HCT116 (cell line): ENCODE measurements at regions not wholly inside any gene's neighbourhood (a gene's known extent, or its start where the extent isn't known, plus 50 kb on each side); places are given as distances from the start of the nearest gene placed in this dataset.

ENCODE experiments used
- ATAC-seq: fragments of 200-7000 bp; cut with Tn5 transposase; 2 replicates; pipeline ENCODE4 v1.9.1; 2020; ENCODE audit warnings: mild to moderate bottlenecking, moderate library complexity
- BruUV-seq: library from RNA; stranded (reverse); fragments of 400-500 nt; replicated peaks from 2 replicates; lab custom pipeline; 2021; lab: Mats Ljungman, UMichigan
- CTCF ChIA-PET: fragments of 300-600 bp; sonication (Branson Sonifier 250); formaldehyde crosslinking; loops from one replicate; lab custom pipeline; 2021; ENCODE audit warnings: antibody characterized with exemption; lab: Charles Lee
- POLR2A ChIA-PET: fragments of 300-600, 350-600 bp; sonication (Branson Sonifier 250); formaldehyde crosslinking; loops from one replicate; lab custom pipeline; 2021; ENCODE audit warnings: antibody characterized with exemption; lab: Charles Lee
- RAD21 ChIA-PET, 2 experiments: fragments of 300-600 bp; sonication (Branson Sonifier 250); formaldehyde crosslinking; loops; one replicate each; lab custom pipeline; 2023; ENCODE audit warnings: low total read pairs in 2 of 2; ENCODE audit not compliant: uncharacterized antibody in 2 of 2, unreplicated experiment in 2 of 2, low non-redundant PET in 1 of 2; lab: Charles Lee
- DNase-seq: peaks from one replicate; pipeline ENCODE4 v3.0.0-alpha.2; 2010; ENCODE audit warnings: low read depth, low spot score
- H2AFZ ChIP-seq: fragments of 200-600 bp; shearing (Covaris generic), sonication (generic); 2 replicates; pipeline ENCODE4 v1.6.1; 2017; ENCODE audit warnings: low read depth, mixed run types, mixed read lengths, antibody characterized with exemption, low read length; ENCODE audit not compliant: poor library complexity, severe bottlenecking
- H3K27ac ChIP-seq: 2 replicates; pipeline ENCODE4 v1.5.1; 2012; ENCODE audit warnings: low read depth, low read length
- H3K27me3 ChIP-seq: fragments of 200-600 bp; sonication (generic); 2 replicates; pipeline ENCODE4 v1.6.1; 2016; ENCODE audit warnings: mixed run types, low read length, mixed read lengths; ENCODE audit not compliant: insufficient read depth
- H3K36me3 ChIP-seq, 2 experiments: fragments of 200-500 bp in 1 of 2; fragments of 200-600 bp in 1 of 2; sonication (Bioruptor generic) in 1 of 2; sonication (generic) in 1 of 2; 2 replicates each; pipeline versions ENCODE4 v1.5.1 to v1.6.1; 2014 to 2016; ENCODE audit warnings: low read length in 2 of 2, inconsistent platforms in 1 of 2, mixed read lengths in 1 of 2, mixed run types in 1 of 2; ENCODE audit not compliant: insufficient read depth in 2 of 2, control insufficient read depth in 1 of 2
- H3K4me1 ChIP-seq, 2 experiments: fragments of 200-600 bp in 1 of 2; sonication (generic) in 1 of 2; 2 replicates each; pipeline versions ENCODE4 v1.5.1 to v1.6.1; 2012 to 2017; ENCODE audit warnings: low read length in 2 of 2, inconsistent platforms in 1 of 2, mild to moderate bottlenecking in 1 of 2, mixed read lengths in 1 of 2, mixed run types in 1 of 2, moderate library complexity in 1 of 2; ENCODE audit not compliant: insufficient read depth in 2 of 2, control insufficient read depth in 1 of 2
- H3K4me2 ChIP-seq: fragments of 200-600 bp; sonication (generic); 2 replicates; pipeline ENCODE4 v1.6.1; 2017; ENCODE audit warnings: mixed run types, low read length, mixed read lengths
- H3K4me3 ChIP-seq, 2 experiments: fragments of 200-600 bp in 1 of 2; sonication (generic) in 1 of 2; replicated peaks in 1 of 2; 2 replicates each; pipeline ENCODE4 v1.5.1; 2011 to 2016; ENCODE audit warnings: low read length in 2 of 2, control low read depth in 1 of 2, low read depth in 1 of 2, mild to moderate bottlenecking in 1 of 2, mixed read lengths in 1 of 2, mixed run types in 1 of 2
- H3K79me2 ChIP-seq: fragments of 200-600 bp; sonication (generic); 2 replicates; pipeline ENCODE4 v1.6.1; 2017; ENCODE audit warnings: mild to moderate bottlenecking, mixed run types, low read length, moderate library complexity, mixed read lengths; ENCODE audit not compliant: insufficient read depth
- H3K9ac ChIP-seq: fragments of 200-600 bp; sonication (generic); 2 replicates; pipeline ENCODE4 v1.6.1; 2016; ENCODE audit warnings: low read length, mixed read lengths
- H3K9me2 ChIP-seq: fragments of 200-600 bp; sonication (generic), shearing (Covaris generic); 2 replicates; pipeline ENCODE4 v1.6.1; 2017; ENCODE audit warnings: mixed run types, mild to moderate bottlenecking, moderate library complexity; ENCODE audit not compliant: insufficient read depth
- H3K9me3 ChIP-seq, 2 experiments: fragments of 200-500 bp in 1 of 2; fragments of 200-600 bp in 1 of 2; sonication (Bioruptor generic) in 1 of 2; sonication (generic) in 1 of 2; 2 replicates each; pipeline ENCODE4 v1.6.1; 2014 to 2017; ENCODE audit warnings: low read length in 2 of 2, mixed read lengths in 2 of 2, inconsistent platforms in 1 of 2, low read depth in 1 of 2, mild to moderate bottlenecking in 1 of 2, mixed run types in 1 of 2, moderate library complexity in 1 of 2; ENCODE audit not compliant: control insufficient read depth in 1 of 2, insufficient read depth in 1 of 2
- H4K20me1 ChIP-seq: fragments of 200-600 bp; sonication (generic), shearing (Covaris generic); 2 replicates; pipeline ENCODE4 v1.6.1; 2017; ENCODE audit warnings: mixed run types, mild to moderate bottlenecking, moderate library complexity; ENCODE audit not compliant: insufficient read depth
- CBX3 ChIP-seq: IDR thresholded peaks from 2 replicates; pipeline ENCODE4 v1.6.1; 2012; ENCODE audit warnings: low read depth
- CEBPB ChIP-seq: IDR thresholded peaks from 2 replicates; pipeline ENCODE4 v1.6.1; 2012; ENCODE audit warnings: low read depth
- CTCF ChIP-seq, 3 experiments: fragments of 200-600 bp in 1 of 3; sonication (generic) in 1 of 3; IDR thresholded peaks in 2 of 3; conservative IDR thresholded peaks in 1 of 3; 2 replicates each; pipeline ENCODE4 v1.5.1; 2012 to 2017; ENCODE audit warnings: low read depth in 2 of 3, low read length in 2 of 3, antibody characterized with exemption in 1 of 3, borderline replicate concordance in 1 of 3, control low read depth in 1 of 3, mild to moderate bottlenecking in 1 of 3, mixed read lengths in 1 of 3, mixed run types in 1 of 3, moderate library complexity in 1 of 3; ENCODE audit not compliant: insufficient read depth in 1 of 3
- EZH2 ChIP-seq: fragments of 200-600 bp; sonication (generic); IDR thresholded peaks from 2 replicates; pipeline ENCODE4 v1.6.1; 2017; ENCODE audit warnings: antibody characterized with exemption, mixed run types
- EZH2phosphoT487 ChIP-seq: fragments of 200-600 bp; IDR thresholded peaks from 2 replicates; pipeline ENCODE4 v1.6.1; 2018; ENCODE audit warnings: antibody characterized with exemption, borderline replicate concordance
- FOSL1 ChIP-seq: IDR thresholded peaks from 2 replicates; pipeline ENCODE4 v1.6.1; 2012; ENCODE audit warnings: low read depth
- MAX ChIP-seq: IDR thresholded peaks from 2 replicates; pipeline ENCODE4 v1.6.1; 2012
- POLR2A ChIP-seq: IDR thresholded peaks from 2 replicates; pipeline ENCODE4 v1.7.0; 2011; ENCODE audit warnings: borderline replicate concordance; ENCODE audit not compliant: insufficient read depth, insufficient read length; ENCODE audit errors: extremely low read depth
- REST ChIP-seq: IDR thresholded peaks from 2 replicates; pipeline ENCODE4 v1.6.1; 2012; ENCODE audit warnings: low read depth
- SIN3A ChIP-seq: IDR thresholded peaks from 2 replicates; pipeline ENCODE4 v1.6.1; 2012; ENCODE audit warnings: low read depth
- SP1 ChIP-seq: IDR thresholded peaks from 2 replicates; pipeline ENCODE4 v1.6.1; 2012; ENCODE audit warnings: low read depth
- SRF ChIP-seq: IDR thresholded peaks from 2 replicates; pipeline ENCODE4 v1.6.1; 2012; ENCODE audit warnings: low read depth
- TCF7L2 ChIP-seq: IDR thresholded peaks from 2 replicates; pipeline ENCODE4 v1.7.0; 2011; ENCODE audit warnings: borderline replicate concordance, inconsistent platforms; ENCODE audit not compliant: insufficient read depth, insufficient read length; ENCODE audit errors: extremely low read depth
- YY1 ChIP-seq: IDR thresholded peaks from 2 replicates; pipeline ENCODE4 v1.6.1; 2011; ENCODE audit warnings: low read length, low read depth, moderate library complexity, mild to moderate bottlenecking; ENCODE audit not compliant: insufficient replicate concordance; ENCODE audit errors: extremely low read depth
- ZBTB33 ChIP-seq: IDR thresholded peaks from 2 replicates; pipeline ENCODE4 v1.6.1; 2011; ENCODE audit warnings: mild to moderate bottlenecking, low read length, moderate library complexity; ENCODE audit not compliant: insufficient replicate concordance; ENCODE audit errors: extremely low read depth
- ZNF274 ChIP-seq: fragments of 200-500 bp; sonication (Bioruptor generic); IDR thresholded peaks from 2 replicates; pipeline ENCODE4 v1.6.1; 2014; ENCODE audit warnings: mild to moderate bottlenecking, low read depth, low read length, inconsistent platforms
- intact Hi-C: fragments of 100-400 bp; cut with micrococcal nuclease; formaldehyde crosslinking; loops from 2 replicates; pipeline ENCODE4 v1.10.0; 2022

- Histone ChIP-seq H3K27ac (no peak overlapping the region), H3K4me2 (no peak overlapping the region), H3K4me1 (no peaks in the 10 kb centered on the region), H2AFZ (no peak overlapping the region), H3K9ac (no peak overlapping the region), H3K36me3 (no peaks in the 10 kb centered on the region), H3K4me3 (no peak overlapping the region), H3K79me2 (no peaks in the 10 kb centered on the region), H4K20me1 (no peaks in the 10 kb centered on the region), H3K9me2 (no peaks in the 10 kb centered on the region), H3K9me3 (peaks cover 8 to 22% of the 10 kb centered on the region in 2 experiments; a peak in 2 of 4 replicates), H3K27me3 (no peaks in the 10 kb centered on the region)
- ATAC-seq (no peak), DNase-seq (no peak)
- intact Hi-C loops, result no loop called here
- ChIA-PET CTCF (no interaction called here), RAD21 (no interaction called here), POLR2A (no interaction called here)
- BruUV-seq, result no TSS peak
- TF ChIP-seq TCF7L2, result no peak
- TF ChIP-seq CBX3, result no peak
- TF ChIP-seq SRF, result no peak
- no peak for TF ChIP-seq CEBPB
- TF ChIP-seq SIN3A, result no peak
- TF ChIP-seq CTCF (IDR thresholded peaks at IDR 0.05 in 2 of 3, conservative IDR thresholded peaks at IDR 0.05 in 1 of 3; ENCODE audit: borderline replicate concordance in 1 of 3, insufficient read depth in 1 of 3, low read depth in 2 of 3, low read length in 2 of 3), result no peak
- no peak for TF ChIP-seq SP1
- no peak for TF ChIP-seq ZNF274
- no peak for TF ChIP-seq YY1
- TF ChIP-seq EZH2phosphoT487, result no peak
- no peak for TF ChIP-seq ZBTB33
- TF ChIP-seq MAX, result no peak
- TF ChIP-seq FOSL1, result no peak
- TF ChIP-seq EZH2, result no peak
- no peak for TF ChIP-seq POLR2A
- no peak for TF ChIP-seq REST
Observed at GRCh38 chr6:91653076-91653723, 1066.3 kb upstream of the MAP3K7 start.
